Smooth muscle cell (in vitro differentiated cells): ENCODE measurements at regions not wholly inside any gene's neighbourhood (a gene's known extent, or its start where the extent isn't known, plus 50 kb on each side); places are given as distances from the start of the nearest gene placed in this dataset.

Experiments used
- DNase-seq: peaks from one replicate; lab custom pipeline; 2025; ENCODE audit not compliant: unreplicated experiment; lab: John Stamatoyannopoulos, UW
- H2AFZ ChIP-seq: fragments of 200-600 bp; sonication (generic); 2 replicates; pipeline ENCODE4 v1.6.0; 2016; ENCODE audit warnings: antibody characterized with exemption, low read depth, mild to moderate bottlenecking
- H3F3A ChIP-seq: fragments of 200-600 bp; sonication (generic); 2 replicates; pipeline ENCODE4 v1.6.0; 2017; ENCODE audit warnings: antibody characterized with exemption, low read depth
- H3K27ac ChIP-seq: fragments of 200-600 bp; sonication (generic); 2 replicates; pipeline ENCODE4 v1.5.1; 2016; ENCODE audit warnings: low read depth, mild to moderate bottlenecking
- H3K27me3 ChIP-seq: fragments of 200-600 bp; sonication (generic); 2 replicates; pipeline ENCODE4 v1.6.1; 2016; ENCODE audit warnings: low read depth, mild to moderate bottlenecking
- H3K36me3 ChIP-seq: fragments of 200-600 bp; sonication (generic); 2 replicates; pipeline ENCODE4 v1.5.1; 2016; ENCODE audit warnings: low read depth
- H3K4me1 ChIP-seq: fragments of 200-600 bp; sonication (generic); 2 replicates; pipeline ENCODE4 v1.5.1; 2016; ENCODE audit warnings: low read depth
- H3K4me2 ChIP-seq: fragments of 200-600 bp; sonication (generic); 2 replicates; pipeline ENCODE4 v1.6.0; 2016; ENCODE audit warnings: mild to moderate bottlenecking
- H3K4me3 ChIP-seq: fragments of 200-600 bp; sonication (generic); 2 replicates; pipeline ENCODE4 v1.5.1; 2016; ENCODE audit warnings: mild to moderate bottlenecking
- H3K79me2 ChIP-seq: fragments of 200-600 bp; sonication (generic); 2 replicates; pipeline ENCODE4 v1.6.0; 2016; ENCODE audit warnings: low read depth, mild to moderate bottlenecking
- H3K9ac ChIP-seq: fragments of 200-600 bp; sonication (generic); 2 replicates; pipeline ENCODE4 v1.6.0; 2016; ENCODE audit warnings: low read depth
- H3K9me3 ChIP-seq: fragments of 200-600 bp; sonication (generic); replicated peaks from 2 replicates; pipeline ENCODE4 v1.5.1; 2016; ENCODE audit warnings: low read depth
- H4K20me1 ChIP-seq: fragments of 200-600 bp; sonication (generic); 2 replicates; pipeline ENCODE4 v1.6.0; 2016; ENCODE audit warnings: low read depth
- CTCF ChIP-seq: fragments of 200-600 bp; sonication (generic); IDR thresholded peaks from 2 replicates; pipeline ENCODE4 v1.5.1; 2017; ENCODE audit warnings: borderline replicate concordance, mild to moderate bottlenecking, antibody characterized with exemption; ENCODE audit not compliant: insufficient read depth, poor library complexity, severe bottlenecking
- WGBS: methylation state at CpG from one replicate; pipeline ENCODE4 v1.1.7; 2016; ENCODE audit warnings: low lambda C conversion rate; 5-methylcytosine and 5-hydroxymethylcytosine counted together

- H3K36me3 ChIP-seq: no peaks in the 10 kb centered on the region
- no peak overlapping the region for H3K9ac ChIP-seq
- no peak for DNase-seq
- WGBS: 83% methylated on average over 12 of the region's 12 CpGs
- no peak overlapping the region for H3K4me3 ChIP-seq
- H4K20me1 ChIP-seq: no peaks in the 10 kb centered on the region
- H3K4me2 ChIP-seq: no peak overlapping the region
- H3K27me3 ChIP-seq: no peaks in the 10 kb centered on the region
- H2AFZ ChIP-seq: no peak overlapping the region
- no peaks in the 10 kb centered on the region for H3K9me3 ChIP-seq
- no peak overlapping the region for H3K27ac ChIP-seq
- TF ChIP-seq CTCF: no peak
- no peaks in the 10 kb centered on the region for H3K79me2 ChIP-seq
- no peaks in the 10 kb centered on the region for H3F3A ChIP-seq
- no peaks in the 10 kb centered on the region for H3K4me1 ChIP-seq
These were observed 80.3 kb upstream of the GATA6 start for GRCh38 chr18:22088996-22089640.

- DNase-seq: no peak
- no peaks in the 10 kb centered on the region for H3K79me2 ChIP-seq
- H3K36me3 ChIP-seq: no peaks in the 10 kb centered on the region
- TF ChIP-seq CTCF: no peak
- no peak overlapping the region for H3K9ac ChIP-seq
- H3K27me3 ChIP-seq: peaks cover 3% of the 10 kb centered on the region
- WGBS: 96% methylated on average over 2 of the region's 2 CpGs
- H3K27ac ChIP-seq: no peak overlapping the region
- H3K4me3 ChIP-seq: no peak overlapping the region
- no peaks in the 10 kb centered on the region for H4K20me1 ChIP-seq
- no peak overlapping the region for H2AFZ ChIP-seq
- H3K9me3 ChIP-seq: no peaks in the 10 kb centered on the region
- H3K4me1 ChIP-seq: no peaks in the 10 kb centered on the region
- no peak overlapping the region for H3K4me2 ChIP-seq
- no peaks in the 10 kb centered on the region for H3F3A ChIP-seq
These were observed 78.0 kb upstream of the GATA6 start for GRCh38 chr18:22091341-22091740.

GRCh38 chr18:22093731-22094357, 75.5 kb upstream of the GATA6 start:
- H3K4me3 ChIP-seq: no peak overlapping the region
- H3K9ac ChIP-seq: no peak overlapping the region
- no peak overlapping the region for H3K27ac ChIP-seq
- no peak for TF ChIP-seq CTCF
- H3K79me2 ChIP-seq: no peaks in the 10 kb centered on the region
- no peak for DNase-seq
- no peaks in the 10 kb centered on the region for H4K20me1 ChIP-seq
- no peaks in the 10 kb centered on the region for H3K9me3 ChIP-seq
- H3K27me3 ChIP-seq: peaks cover 10% of the 10 kb centered on the region
- WGBS: 46% methylated on average over 12 of the region's 12 CpGs
- H3K4me2 ChIP-seq: no peak overlapping the region
- no peaks in the 10 kb centered on the region for H3F3A ChIP-seq
- no peaks in the 10 kb centered on the region for H3K4me1 ChIP-seq
- H3K36me3 ChIP-seq: no peaks in the 10 kb centered on the region
- H2AFZ ChIP-seq: no peak overlapping the region

GRCh38 chr18:22094358-22094734, 75.0 kb upstream of the GATA6 start:
- peaks cover 10% of the 10 kb centered on the region for H3K27me3 ChIP-seq
- DNase-seq: no peak
- no peak overlapping the region for H3K9ac ChIP-seq
- no peaks in the 10 kb centered on the region for H3K4me1 ChIP-seq
- no peak overlapping the region for H2AFZ ChIP-seq
- no peaks in the 10 kb centered on the region for H3K79me2 ChIP-seq
- no peaks in the 10 kb centered on the region for H3K36me3 ChIP-seq
- H3K9me3 ChIP-seq: no peaks in the 10 kb centered on the region
- H3F3A ChIP-seq: no peaks in the 10 kb centered on the region
- no peak overlapping the region for H3K4me3 ChIP-seq
- no peak for TF ChIP-seq CTCF
- WGBS: 23% methylated on average over 4 of the region's 4 CpGs
- no peak overlapping the region for H3K4me2 ChIP-seq
- no peak overlapping the region for H3K27ac ChIP-seq
- H4K20me1 ChIP-seq: no peaks in the 10 kb centered on the region
